ENCODE measurements at regions not wholly inside any gene's neighbourhood (a gene's known extent, or its start where the extent isn't known, plus 50 kb on each side); places are given as distances from the start of the nearest gene placed in this dataset.

DNA sequence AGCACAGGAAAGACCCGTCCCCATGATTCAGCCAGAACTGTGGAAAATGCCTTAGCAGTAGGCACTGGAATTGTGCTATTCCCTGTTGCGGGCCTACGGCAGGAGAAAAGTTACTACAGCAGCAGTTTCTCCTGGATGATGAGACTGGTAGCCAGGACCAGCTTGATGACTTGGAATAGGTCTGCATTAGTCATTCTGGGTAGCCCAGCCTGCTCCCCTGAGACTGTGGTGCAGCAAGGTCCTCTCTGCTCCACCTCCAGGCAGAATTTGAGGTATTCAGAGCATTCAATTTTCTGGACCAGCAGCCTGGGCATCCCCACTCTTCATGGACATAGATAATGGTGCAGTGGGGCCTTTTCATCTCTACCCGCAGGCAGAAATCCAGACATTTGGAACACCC, 490.0 kb downstream of the SH2D4B start (continued):
- no peak for TF ChIP-seq CEBPB (IDR thresholded peaks at IDR 0.05; ENCODE audit: low read depth, low read length)
- no peak for TF ChIP-seq CREB1 (IDR thresholded peaks at IDR 0.05)
